ENCODE measurements at regions not wholly inside any gene's neighbourhood (a gene's known extent, or its start where the extent isn't known, plus 50 kb on each side); places are given as distances from the start of the nearest gene placed in this dataset.

GRCh38 chr5:58115811-58116210, 344.1 kb downstream of the PLK2 start:
- DNase-seq, result no peak
- ATAC-seq, result no peak
- no peak overlapping the region for H3K4me3 Mint-ChIP-seq
- H3K4me1 Mint-ChIP-seq (ENCODE audit: low read depth), result no peaks in the 10 kb centered on the region
- peaks cover 2% of the 10 kb centered on the region for H3K27me3 Mint-ChIP-seq (ENCODE audit: low read depth)
- no peaks in the 10 kb centered on the region for H3K9me3 Mint-ChIP-seq
- H3K36me3 Mint-ChIP-seq (ENCODE audit: insufficient read depth), result no peaks in the 10 kb centered on the region

GRCh38 chr5:58114324-58114723, 345.6 kb downstream of the PLK2 start:
- DNase-seq (no peak), ATAC-seq (no peak)
- Mint-ChIP-seq H3K4me1 (ENCODE audit: low read depth) (no peaks in the 10 kb centered on the region), H3K27me3 (ENCODE audit: low read depth) (peaks cover 2% of the 10 kb centered on the region), H3K9me3 (no peaks in the 10 kb centered on the region), H3K4me3 (no peak overlapping the region), H3K36me3 (ENCODE audit: insufficient read depth) (no peaks in the 10 kb centered on the region)

DNA sequence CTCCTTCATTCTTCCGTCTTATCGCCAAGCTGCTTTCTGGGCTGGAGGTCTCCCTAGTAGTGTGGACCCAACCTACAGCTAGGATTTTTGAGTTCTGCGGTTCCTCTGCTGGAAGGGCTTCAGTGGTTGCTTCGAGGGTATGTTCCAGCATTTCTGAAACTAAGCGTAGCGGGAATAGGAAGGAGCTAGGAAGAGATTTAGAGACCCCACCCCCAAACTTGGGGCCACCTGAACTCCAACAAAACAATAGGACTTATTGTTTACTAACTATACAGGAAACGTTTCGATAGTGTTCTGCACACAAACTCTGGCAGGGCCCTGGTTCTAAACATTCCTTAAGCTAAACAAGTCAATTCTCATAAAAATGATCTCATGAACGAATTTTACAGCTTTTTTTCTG, 346.7 kb downstream of the PLK2 start:
- DNase-seq, result no peak
- ATAC-seq, result no peak
- Mint-ChIP-seq H3K9me3 (no peaks in the 10 kb centered on the region), H3K4me3 (no peak overlapping the region), H3K36me3 (ENCODE audit: insufficient read depth) (no peaks in the 10 kb centered on the region), H3K27me3 (ENCODE audit: low read depth) (peaks cover 2% of the 10 kb centered on the region), H3K4me1 (ENCODE audit: low read depth) (no peaks in the 10 kb centered on the region)

GRCh38 chr5:58108511-58108910, 351.4 kb downstream of the PLK2 start:
- Mint-ChIP-seq H3K4me3 (no peak overlapping the region), H3K4me1 (ENCODE audit: low read depth) (no peaks in the 10 kb centered on the region), H3K9me3 (no peaks in the 10 kb centered on the region), H3K27me3 (ENCODE audit: low read depth) (peaks cover 6% of the 10 kb centered on the region), H3K36me3 (ENCODE audit: insufficient read depth) (no peaks in the 10 kb centered on the region)
- ATAC-seq (no peak), DNase-seq (no peak)

- H3K4me3 Mint-ChIP-seq, result no peak overlapping the region
- DNase-seq (no peak), ATAC-seq (no peak)
- no peaks in the 10 kb centered on the region for H3K4me1 Mint-ChIP-seq (ENCODE audit: low read depth)
- H3K27me3 Mint-ChIP-seq (ENCODE audit: low read depth), result peaks cover 6% of the 10 kb centered on the region
- H3K36me3 Mint-ChIP-seq (ENCODE audit: insufficient read depth), result no peaks in the 10 kb centered on the region
- no peaks in the 10 kb centered on the region for H3K9me3 Mint-ChIP-seq
Measured at GRCh38 chr5:58107704-58108103, 352.2 kb downstream of the PLK2 start.

DNA sequence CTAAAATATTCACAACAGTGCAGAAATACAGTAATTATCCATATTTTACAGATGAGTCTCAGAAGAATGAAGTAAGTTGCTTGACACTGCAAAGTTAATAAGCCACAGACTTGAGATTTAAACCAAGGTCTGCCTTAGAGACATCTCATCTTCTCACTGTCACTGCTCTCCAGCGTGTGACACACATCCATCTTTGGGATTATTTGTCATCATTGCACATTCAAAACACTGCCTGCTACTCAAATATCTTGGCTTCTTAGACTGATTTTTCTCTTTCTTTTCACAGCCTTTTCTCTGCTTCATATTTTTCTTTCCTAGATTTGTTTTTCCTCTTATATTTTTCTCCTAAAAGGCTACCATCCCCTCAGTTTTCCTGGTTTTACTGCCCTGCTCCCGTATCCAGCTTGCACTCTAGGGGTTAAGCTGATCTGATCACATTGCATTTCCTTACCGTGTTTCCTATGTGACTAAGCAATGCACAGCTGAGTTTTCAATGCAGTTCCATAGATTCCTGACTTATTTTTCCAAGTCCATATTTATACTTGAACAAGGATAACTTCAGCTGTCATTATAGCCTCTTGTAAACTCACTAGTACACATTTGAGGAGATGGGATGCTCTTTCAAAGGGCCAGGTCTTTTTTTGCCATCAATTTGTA, 353.0 kb downstream of the PLK2 start:
- DNase-seq, result no peak
- Mint-ChIP-seq H3K4me3 (no peak overlapping the region), H3K36me3 (ENCODE audit: insufficient read depth) (no peaks in the 10 kb centered on the region), H3K27me3 (ENCODE audit: low read depth) (peaks cover 6% of the 10 kb centered on the region), H3K9me3 (no peaks in the 10 kb centered on the region), H3K4me1 (ENCODE audit: low read depth) (no peaks in the 10 kb centered on the region)
- no peak for ATAC-seq

DNA sequence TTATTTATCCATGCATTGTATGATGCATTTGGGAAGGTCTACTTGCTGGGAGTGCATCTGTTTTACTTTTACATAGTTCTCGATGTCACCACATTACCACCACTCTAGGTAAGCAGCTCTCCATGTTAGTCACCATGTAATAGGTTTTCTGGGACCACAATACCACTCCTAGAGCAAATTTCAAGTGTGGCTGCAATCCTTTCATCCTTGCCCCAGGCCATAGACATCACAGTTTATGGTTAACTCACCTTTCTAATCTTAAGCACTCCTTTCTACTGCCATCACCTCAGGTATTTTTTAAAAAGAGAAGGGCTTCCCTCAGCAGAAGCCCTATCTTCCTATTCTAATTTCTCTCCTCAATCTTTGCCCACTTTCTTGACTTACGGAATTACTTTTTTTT, 354.1 kb downstream of the PLK2 start:
- DNase-seq (no peak), ATAC-seq (no peak)
- Mint-ChIP-seq H3K27me3 (ENCODE audit: low read depth) (peaks cover 6% of the 10 kb centered on the region), H3K36me3 (ENCODE audit: insufficient read depth) (no peaks in the 10 kb centered on the region), H3K4me1 (ENCODE audit: low read depth) (no peaks in the 10 kb centered on the region), H3K4me3 (no peak overlapping the region), H3K9me3 (no peaks in the 10 kb centered on the region)

GRCh38 chr5:58099257-58099656, 360.6 kb downstream of the PLK2 start:
- DNase-seq, result no peak
- no peak for ATAC-seq
- no peak overlapping the region for H3K4me3 Mint-ChIP-seq
- H3K36me3 Mint-ChIP-seq (ENCODE audit: insufficient read depth), result no peaks in the 10 kb centered on the region
- no peaks in the 10 kb centered on the region for H3K9me3 Mint-ChIP-seq
- no peaks in the 10 kb centered on the region for H3K4me1 Mint-ChIP-seq (ENCODE audit: low read depth)
- H3K27me3 Mint-ChIP-seq (ENCODE audit: low read depth), result no peaks in the 10 kb centered on the region

- Mint-ChIP-seq H3K4me3 (no peak overlapping the region), H3K4me1 (ENCODE audit: low read depth) (no peaks in the 10 kb centered on the region), H3K9me3 (no peaks in the 10 kb centered on the region), H3K27me3 (ENCODE audit: low read depth) (peaks cover 2% of the 10 kb centered on the region), H3K36me3 (ENCODE audit: insufficient read depth) (no peaks in the 10 kb centered on the region)
- ATAC-seq (no peak), DNase-seq (no peak)
Measured at GRCh38 chr5:58094031-58094430, 365.9 kb downstream of the PLK2 start.

DNA sequence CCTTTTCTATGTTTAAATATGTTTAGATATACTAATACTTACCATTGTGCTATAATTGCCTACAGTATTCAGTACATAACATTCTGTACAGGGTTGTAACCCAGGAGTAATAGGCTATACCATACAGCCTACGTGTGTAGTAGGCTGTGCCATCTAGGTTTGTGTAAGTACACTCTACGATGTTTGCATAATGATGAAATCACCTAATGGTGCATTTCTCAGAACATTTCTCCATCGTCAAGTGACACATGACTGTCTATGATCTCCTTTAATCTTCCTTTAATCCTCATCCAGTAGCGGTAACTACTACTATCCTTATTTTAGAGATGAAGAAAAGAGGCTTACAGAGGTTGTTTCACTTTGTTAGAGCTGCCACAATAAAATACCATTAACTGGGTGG, 369.2 kb downstream of the PLK2 start:
- Mint-ChIP-seq H3K36me3 (ENCODE audit: insufficient read depth) (no peaks in the 10 kb centered on the region), H3K27me3 (ENCODE audit: low read depth) (peaks cover 2% of the 10 kb centered on the region), H3K9me3 (no peaks in the 10 kb centered on the region), H3K4me3 (no peak overlapping the region), H3K4me1 (ENCODE audit: low read depth) (no peaks in the 10 kb centered on the region)
- no peak for ATAC-seq
- DNase-seq, result no peak

DNA sequence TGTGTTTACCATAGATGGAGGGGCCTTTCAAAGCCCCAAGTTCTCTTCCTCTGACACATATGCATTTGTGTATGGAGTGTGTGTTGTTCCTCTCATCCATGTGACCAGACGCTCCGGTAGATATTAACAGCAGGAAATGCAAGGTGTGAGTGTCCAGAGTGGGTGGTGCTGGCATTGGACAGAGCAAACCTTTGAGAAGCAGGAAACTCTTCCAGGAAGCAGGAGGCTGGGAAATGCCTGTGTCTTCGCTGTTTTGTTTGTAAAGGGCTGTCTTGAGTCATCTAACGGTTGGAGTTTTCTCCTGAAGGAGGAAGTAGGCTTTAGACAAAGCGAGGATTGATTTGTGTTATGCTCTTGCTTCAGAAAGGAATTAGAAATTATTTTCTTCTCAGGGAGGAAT, 370.9 kb downstream of the PLK2 start:
- DNase-seq (no peak), ATAC-seq (no peak)
- Mint-ChIP-seq H3K27me3 (ENCODE audit: low read depth) (peaks cover 2% of the 10 kb centered on the region), H3K4me3 (no peak overlapping the region), H3K9me3 (no peaks in the 10 kb centered on the region), H3K36me3 (ENCODE audit: insufficient read depth) (no peaks in the 10 kb centered on the region), H3K4me1 (ENCODE audit: low read depth) (no peaks in the 10 kb centered on the region)

- Mint-ChIP-seq H3K36me3 (ENCODE audit: insufficient read depth) (no peaks in the 10 kb centered on the region), H3K27me3 (ENCODE audit: low read depth) (peaks cover 2% of the 10 kb centered on the region), H3K9me3 (no peaks in the 10 kb centered on the region), H3K4me3 (no peak overlapping the region), H3K4me1 (ENCODE audit: low read depth) (no peaks in the 10 kb centered on the region)
- ATAC-seq, result no peak
- DNase-seq, result no peak
Measured at GRCh38 chr5:58087905-58088304, 372.0 kb downstream of the PLK2 start.

- DNase-seq, result no peak
- Mint-ChIP-seq H3K27me3 (ENCODE audit: low read depth) (peaks cover 2% of the 10 kb centered on the region), H3K36me3 (ENCODE audit: insufficient read depth) (no peaks in the 10 kb centered on the region), H3K9me3 (no peaks in the 10 kb centered on the region), H3K4me1 (ENCODE audit: low read depth) (no peaks in the 10 kb centered on the region), H3K4me3 (no peak overlapping the region)
- ATAC-seq, result no peak
Measured at GRCh38 chr5:58087123-58087522, 372.8 kb downstream of the PLK2 start.

- no peaks in the 10 kb centered on the region for H3K9me3 Mint-ChIP-seq
- H3K27me3 Mint-ChIP-seq (ENCODE audit: low read depth), result peaks cover 2% of the 10 kb centered on the region
- no peaks in the 10 kb centered on the region for H3K36me3 Mint-ChIP-seq (ENCODE audit: insufficient read depth)
- ATAC-seq (no peak), DNase-seq (no peak)
- H3K4me1 Mint-ChIP-seq (ENCODE audit: low read depth), result no peaks in the 10 kb centered on the region
- no peak overlapping the region for H3K4me3 Mint-ChIP-seq
Measured at GRCh38 chr5:58085800-58086199, 374.1 kb downstream of the PLK2 start.

GRCh38 chr5:58081435-58081834, 378.5 kb downstream of the PLK2 start:
- no peak for DNase-seq
- Mint-ChIP-seq H3K4me1 (ENCODE audit: low read depth) (no peaks in the 10 kb centered on the region), H3K36me3 (ENCODE audit: insufficient read depth) (no peaks in the 10 kb centered on the region), H3K4me3 (no peak overlapping the region), H3K27me3 (ENCODE audit: low read depth) (no peaks in the 10 kb centered on the region), H3K9me3 (no peaks in the 10 kb centered on the region)
- ATAC-seq, result no peak

- Mint-ChIP-seq H3K27me3 (ENCODE audit: low read depth) (no peaks in the 10 kb centered on the region), H3K9me3 (no peaks in the 10 kb centered on the region), H3K4me3 (no peak overlapping the region), H3K36me3 (ENCODE audit: insufficient read depth) (no peaks in the 10 kb centered on the region), H3K4me1 (ENCODE audit: low read depth) (no peaks in the 10 kb centered on the region)
- DNase-seq (no peak), ATAC-seq (no peak)
Measured at GRCh38 chr5:58080573-58080972, 379.3 kb downstream of the PLK2 start.
